ENCODE measurements at regions not wholly inside any gene's neighbourhood (a gene's known extent, or its start where the extent isn't known, plus 50 kb on each side); places are given as distances from the start of the nearest gene placed in this dataset.
"Not testable (repeated sequence)": the region's sequence is repeated elsewhere in the genome, so short reads cannot be mapped to it uniquely, and the experiment has no call there.

DNA sequence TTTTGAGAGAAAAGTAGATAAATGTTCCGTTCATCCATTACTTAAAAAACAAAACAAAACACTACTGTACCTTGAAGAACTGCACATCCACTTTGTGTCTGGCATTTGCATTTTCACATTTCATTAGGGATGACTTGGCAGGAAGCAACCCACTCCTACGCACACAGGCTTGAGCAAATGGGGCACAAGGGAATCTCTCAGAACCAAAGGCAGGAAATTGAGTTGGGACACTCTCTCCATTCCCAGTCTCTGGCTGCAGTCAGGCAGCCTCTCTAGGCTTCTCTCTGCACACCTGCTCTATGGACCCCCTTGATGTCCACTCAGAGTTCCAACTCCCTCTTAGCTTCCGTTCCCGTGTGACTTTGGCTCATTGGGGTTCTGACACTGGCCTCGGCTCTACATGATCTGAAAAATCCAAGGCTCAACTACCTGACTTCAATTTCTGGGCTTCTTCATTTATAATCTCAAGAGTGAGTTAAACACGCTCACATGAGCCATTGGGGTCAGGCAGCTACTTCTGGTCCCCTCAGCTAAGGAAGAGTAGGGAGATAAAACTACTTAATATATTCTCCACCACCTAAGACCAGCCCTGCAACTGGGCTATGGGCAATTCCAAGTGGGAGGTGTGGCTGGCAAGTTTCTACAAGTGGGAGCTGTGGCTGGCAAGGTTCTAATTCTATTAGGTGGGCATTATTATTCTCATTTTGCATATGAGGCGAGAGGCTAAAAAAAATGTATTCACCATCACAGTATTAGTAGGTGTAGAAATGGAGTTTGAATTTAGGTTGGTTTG lies 251.9 kb downstream of the SOD2 start:
- no peak for DNase-seq (ENCODE audit: low read depth)

DNA sequence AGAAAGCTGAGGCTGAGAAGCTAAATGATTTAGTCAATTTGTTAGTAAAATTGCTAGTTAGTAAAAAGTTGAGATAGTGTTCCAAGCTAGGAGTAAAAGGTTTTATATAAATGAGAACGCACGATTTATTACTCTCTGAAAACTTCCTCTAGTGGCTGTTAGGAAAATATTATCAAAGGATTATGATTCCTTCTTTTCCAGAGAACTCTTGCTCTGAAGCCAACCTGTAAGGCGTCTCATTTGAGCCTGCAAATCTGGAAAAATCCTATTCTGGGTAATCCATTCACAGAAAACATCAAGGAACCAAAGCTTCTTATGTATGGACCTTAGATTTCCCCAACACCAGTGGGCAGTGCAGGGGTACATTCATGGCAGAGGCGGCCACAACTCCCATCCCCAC lies 252.7 kb downstream of the SOD2 start:
- DNase-seq (ENCODE audit: low read depth): no peak

DNA sequence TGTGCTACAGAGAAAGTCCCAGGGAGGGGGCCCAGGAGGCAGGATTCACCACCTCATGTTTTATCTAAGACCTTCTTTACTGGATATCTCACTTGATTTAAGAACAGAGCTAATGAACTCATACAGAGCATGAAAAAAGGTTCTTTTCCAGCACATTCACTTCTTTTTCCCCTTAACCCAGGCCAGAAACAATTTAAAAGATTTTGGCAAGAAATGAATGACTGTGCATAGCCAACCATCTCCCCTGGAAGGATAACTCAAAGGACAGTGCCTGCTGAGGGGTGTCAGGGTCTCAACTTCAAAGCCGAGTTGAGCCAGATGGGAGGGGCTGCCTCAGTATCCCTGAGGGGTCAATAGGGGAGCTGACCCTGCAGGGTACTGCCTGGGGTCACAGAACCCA lies 253.4 kb downstream of the SOD2 start:
- DNase-seq (ENCODE audit: low read depth): no peak

DNA sequence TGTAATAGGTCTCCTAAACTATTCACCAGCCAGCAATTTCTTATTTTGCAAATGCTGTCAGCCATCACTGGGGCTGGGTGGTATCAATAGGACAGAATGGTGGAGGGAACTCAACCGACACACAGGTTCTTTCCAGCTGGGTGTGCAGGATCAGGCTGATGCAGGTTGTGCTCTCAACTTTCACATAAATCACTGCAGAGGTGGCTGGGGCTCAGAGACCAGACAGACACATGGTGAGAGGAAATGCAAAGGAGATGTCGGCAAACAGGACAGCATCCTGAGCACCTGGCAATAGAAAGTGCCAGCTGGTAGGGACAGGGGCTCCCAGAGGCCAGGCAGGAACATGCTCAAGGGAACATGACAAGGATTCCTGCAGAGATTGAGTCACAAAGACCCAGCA lies 254.9 kb downstream of the SOD2 start:
- no peak for DNase-seq (ENCODE audit: low read depth)

DNA sequence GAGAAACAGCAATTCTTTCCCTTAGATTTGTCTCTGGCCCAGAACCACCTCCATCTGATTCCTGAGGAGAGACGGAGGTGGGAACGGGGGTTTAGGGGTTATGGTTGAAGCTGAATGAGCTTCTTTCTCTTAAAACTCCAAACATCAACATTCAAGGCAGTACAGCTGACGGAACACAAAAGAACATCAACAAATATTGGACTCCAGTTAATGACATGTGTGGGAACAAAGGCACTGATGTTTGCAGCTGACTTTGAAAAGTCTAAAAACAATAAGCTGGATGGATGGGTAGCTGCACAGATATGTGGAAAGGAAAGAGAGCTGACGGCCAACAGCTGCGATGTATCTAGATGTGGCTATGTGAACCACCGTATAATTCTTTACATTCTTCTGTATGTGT lies 256.5 kb downstream of the SOD2 start:
- no peak for DNase-seq (ENCODE audit: low read depth)

DNA sequence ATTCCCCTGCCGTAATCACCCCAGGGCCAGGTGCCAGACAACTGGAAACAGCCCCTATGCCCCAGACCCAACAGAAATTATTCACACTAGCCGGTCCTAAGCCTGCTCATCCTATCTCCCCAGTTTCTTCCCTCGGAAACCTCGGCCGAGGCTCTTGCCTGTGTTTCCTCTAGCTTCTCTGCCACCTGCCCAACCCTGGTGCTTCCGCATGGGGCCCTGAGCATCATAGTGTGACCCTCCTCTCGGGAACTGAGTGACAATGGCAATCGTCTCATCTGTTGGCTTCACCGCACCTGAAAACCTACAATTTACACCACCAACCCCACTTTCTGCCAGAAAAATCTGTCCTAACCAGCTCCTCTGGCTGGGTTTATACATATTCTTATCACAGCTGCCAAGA lies 257.3 kb downstream of the SOD2 start:
- DNase-seq (ENCODE audit: low read depth): no peak

DNA sequence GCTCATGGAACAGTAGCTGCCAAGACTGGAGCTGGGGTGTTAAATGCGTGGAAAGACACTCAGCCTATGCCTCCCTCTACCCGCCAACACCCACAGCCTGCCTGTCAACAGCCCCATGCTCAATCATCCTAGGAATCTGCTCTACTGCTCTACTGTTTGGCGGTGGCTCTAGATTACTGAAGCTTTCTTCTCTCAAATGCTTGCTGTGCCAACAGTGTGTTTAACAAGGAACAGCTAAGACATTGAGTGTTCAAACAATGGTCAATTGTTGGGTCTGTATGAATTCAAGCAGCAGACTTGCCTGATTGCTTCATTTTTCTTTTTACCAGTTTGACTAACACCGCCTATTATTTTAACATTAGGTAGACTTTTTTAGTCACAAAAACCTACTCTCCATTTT lies 258.6 kb downstream of the SOD2 start:
- DNase-seq (ENCODE audit: low read depth): no peak

DNA sequence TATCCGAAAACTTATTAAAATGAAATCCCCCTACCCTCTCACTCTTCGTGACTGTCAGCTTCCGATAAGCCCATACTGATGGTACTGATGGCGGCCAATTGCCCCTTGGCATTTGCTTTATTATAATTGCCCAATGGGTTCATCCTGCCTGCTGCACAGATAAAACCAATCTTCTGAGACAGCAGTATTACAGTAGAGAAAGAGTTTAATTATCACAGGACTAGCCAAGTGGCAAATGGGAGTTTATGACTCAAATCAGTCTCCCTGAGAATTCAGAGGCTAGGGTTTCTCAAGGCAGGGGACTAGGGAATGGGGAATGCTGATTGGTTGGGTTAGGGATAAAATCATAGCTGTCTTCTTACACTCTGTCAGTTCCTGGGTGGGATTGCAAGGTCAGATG lies 259.5 kb downstream of the SOD2 start:
- DNase-seq (ENCODE audit: low read depth): no peak

DNA sequence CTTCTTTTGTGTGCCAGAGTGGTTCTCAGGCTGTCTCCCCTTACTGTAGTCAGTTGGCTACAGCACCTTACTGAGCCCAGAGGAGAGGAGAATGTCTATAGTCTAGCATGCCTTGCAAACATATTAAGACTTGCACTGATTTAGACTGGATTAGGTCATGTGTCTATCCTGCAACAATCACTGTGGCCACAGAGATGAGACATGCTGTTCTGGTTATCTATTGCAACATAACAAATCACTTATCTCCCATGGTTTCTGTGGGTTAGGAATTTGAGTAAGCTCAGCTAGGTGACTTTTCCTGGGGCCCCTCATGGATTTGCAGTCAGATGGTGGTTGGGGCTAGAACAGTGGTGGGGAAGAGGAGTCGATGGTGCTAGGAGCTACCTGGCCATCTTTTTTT lies 261.3 kb downstream of the SOD2 start:
- DNase-seq (ENCODE audit: low read depth): no peak

DNA sequence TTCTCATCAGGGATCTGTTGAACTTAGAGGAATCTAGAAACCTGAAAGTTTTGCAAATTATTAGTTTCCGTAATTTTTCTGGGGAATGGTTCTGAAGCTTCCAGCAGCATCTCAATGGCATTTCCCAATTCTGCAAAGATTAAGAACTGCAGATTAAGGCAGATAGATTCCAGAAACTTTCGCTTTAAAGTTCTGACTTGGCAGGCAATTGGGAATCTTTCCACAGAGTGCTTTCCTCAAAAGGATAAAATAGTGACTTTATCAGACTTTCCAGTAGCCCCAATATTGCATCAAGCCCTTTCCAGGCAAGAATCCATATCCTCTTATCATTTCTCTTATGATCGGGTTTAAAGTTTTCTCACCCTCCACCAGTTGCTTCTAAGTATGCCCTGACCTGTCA lies 261.1 kb downstream of the FNDC1 start:
- DNase-seq (ENCODE audit: low read depth): no peak

DNA sequence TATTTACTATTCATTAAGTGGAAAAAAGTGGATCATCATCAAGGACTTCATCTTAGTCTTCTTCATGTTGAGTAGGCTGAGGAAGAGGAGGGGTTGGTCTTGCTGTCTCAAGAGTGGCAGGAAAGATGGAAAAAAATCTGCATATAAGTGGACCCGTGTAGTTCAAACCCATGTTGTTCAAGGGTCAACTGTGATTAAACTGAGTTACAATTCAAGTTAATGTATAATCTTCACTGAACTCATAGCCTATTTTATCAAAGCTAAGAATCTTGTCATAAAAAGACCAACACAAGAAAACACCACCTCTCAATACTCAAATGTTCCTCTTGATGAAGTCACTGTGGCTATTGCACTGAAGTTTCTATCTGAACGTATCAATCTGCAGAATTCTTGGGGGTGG lies 260.2 kb downstream of the FNDC1 start:
- no peak for DNase-seq (ENCODE audit: low read depth)

DNA sequence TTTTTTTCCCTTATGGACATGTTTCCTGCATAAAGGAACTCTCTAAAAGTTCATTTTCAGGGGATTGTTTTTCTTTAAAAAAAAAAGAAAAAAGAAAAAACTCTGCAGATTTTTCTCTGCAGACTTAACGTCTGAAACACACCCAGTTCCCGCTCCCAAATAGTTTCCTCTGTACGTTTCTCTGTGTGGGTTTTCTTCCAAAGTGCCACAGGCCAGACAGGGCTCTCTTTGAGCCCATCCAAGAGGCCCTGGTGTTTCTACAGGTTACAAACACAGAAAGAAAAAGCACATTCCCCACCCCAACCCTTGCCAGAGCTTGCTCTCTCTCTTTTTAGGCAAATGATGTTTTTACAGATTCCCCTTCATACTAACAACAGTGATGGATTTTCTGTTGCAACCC lies 258.6 kb downstream of the FNDC1 start:
- no peak for DNase-seq (ENCODE audit: low read depth)

DNA sequence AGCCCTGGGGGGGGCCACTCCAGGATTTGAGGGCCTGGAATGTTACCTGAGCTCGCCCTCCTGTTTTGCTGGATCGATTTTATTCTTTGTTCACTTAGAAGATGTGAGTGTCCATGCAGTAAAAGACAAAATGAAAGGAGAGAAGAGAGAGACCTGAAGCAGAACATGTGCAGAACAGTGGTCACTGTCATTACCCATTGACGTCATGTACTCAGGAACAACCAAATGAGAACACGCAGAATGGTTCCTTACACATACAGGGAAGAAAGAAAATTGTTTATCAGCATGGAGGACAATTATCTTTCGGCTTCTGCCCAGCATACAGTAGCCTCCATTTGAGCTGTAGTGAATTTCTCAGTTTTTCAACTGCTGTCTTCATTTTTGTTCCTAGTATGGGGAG lies 258.1 kb downstream of the FNDC1 start:
- DNase-seq (ENCODE audit: low read depth): no peak

DNA sequence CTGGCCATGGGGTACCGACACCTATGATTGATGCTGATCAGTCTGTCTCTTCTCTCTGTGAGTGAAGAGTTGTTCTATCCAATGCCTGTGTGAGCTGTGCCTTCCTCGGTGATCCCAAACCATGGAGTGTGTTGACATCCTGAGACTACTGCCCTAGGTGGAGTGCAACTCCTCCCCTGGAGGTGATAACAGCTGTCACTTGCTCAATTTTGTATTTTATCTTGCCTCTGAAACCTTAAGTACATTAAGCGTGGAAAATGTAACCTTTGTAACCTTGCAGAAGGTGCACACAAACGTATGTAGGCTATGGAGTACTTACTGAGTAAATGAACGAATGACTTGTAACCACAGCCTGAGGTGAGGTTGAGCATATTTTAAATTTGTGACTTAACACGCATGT lies 256.2 kb downstream of the FNDC1 start:
- no peak for DNase-seq (ENCODE audit: low read depth)

DNA sequence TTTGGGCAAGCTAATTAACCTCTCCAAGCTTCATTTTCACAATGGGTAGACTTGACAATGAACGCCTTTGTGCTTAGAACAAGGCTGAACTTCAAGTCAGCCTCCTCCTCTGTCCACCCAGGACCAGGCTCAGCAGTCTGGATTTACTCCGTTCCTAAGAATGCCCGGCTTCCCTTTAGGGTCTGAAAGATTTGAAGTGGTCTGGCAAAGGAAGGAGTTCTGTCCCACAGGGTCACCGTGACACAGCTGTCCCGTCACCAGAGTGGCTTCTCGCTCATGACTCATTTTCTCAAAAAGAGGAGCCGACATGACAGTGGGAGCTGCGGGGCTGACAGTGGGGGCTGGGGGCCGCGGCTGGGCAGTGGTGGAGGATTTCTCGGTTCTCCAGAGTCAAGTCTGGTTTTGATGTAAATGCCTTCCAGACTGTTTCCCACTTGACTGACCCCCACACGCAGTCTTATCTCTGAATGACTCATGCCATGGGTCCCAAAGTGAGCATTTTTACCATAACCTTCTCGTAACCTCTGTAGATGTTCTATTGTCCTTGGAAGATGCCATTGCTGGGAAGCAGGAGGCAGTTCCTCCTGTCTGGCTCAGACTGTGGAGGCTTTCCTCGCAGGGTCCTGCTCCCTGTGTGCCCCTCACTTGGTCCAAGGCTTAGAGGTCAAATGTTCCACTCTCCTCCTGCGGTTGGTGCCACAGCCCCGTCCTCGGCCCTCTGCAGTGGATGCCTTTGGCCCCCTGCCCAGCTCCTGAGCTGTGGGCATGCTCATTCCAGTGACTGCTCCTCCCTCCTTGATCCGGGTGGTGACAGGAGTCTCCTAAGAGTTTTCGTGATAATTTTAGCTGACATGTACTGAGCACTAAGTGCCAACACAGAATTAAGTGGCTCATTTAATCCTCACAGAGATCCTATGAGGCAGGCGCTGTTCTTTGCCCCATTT lies 253.1 kb downstream of the FNDC1 start:
- DNase-seq (ENCODE audit: low read depth): no peak

DNA sequence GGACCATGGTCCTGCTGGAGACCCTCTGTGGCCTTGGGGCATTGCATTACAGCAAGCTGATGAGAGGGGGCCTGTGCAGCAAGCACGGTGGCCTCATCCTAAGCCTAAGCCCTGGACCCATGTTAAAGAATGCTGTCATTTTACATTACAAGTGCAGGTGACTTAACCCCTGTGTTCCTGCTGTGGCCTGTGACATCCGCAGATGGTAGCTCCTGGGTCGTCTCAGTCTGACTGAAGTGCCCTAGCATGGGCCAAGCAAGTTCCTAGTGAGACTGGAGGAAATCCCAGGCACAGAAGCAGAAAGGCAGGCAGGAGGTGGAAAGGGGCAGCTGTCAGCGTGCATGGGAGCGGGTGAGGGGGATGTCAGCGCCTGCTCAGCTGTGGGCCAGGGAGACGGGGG lies 252.4 kb downstream of the FNDC1 start:
- no peak for DNase-seq (ENCODE audit: low read depth)

DNA sequence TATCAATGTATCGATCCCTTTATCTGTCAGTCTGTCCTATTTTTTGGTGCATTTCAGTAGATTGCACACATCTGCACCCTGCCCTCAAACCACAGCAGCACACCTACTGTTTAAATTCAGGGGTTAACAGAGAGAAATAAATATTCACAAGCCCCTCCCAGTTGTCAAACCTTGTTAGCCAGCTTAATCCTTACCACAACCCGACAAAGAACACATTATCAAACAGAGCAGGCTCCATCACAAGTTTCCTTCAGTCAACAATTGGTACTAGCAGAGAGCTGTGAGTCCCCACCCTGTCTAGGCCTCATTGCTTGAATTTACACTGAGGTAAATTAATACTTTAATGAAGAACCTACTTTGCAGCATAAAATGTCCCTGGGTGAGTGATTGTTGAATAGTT lies 249.8 kb downstream of the FNDC1 start:
- no peak for DNase-seq (ENCODE audit: low read depth)

DNA sequence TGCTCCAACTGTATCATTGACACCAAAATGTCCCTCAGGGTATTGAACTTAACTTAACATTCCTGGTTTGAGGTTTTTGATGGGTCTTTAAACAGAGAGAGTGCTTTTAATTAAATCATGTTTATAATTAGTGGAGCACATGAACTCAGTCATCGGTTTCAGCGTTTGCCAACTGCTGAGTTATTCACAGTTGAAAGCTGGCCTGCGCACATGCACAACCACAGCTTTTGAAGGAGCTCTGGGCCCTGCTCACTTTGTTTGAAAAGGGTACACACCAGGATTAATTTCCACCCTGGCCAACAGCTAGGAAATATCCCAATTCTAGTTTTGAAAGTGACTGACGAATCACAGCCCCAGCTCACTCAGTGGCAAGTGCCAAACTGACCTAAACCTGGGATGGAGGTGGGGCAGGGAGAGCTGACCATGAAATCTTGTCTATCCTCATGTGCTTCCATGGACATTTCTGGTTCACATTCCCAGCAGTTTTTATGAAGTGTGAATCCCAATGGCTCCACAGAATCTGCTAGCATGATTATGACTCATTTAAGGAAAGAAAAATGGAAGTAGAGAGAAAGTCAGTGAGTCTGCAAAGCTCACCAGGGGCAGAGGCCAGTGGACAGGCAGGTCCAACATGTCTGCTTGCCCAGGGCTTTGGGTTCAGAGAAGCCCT lies 247.8 kb downstream of the FNDC1 start:
- no peak for DNase-seq (ENCODE audit: low read depth)

DNA sequence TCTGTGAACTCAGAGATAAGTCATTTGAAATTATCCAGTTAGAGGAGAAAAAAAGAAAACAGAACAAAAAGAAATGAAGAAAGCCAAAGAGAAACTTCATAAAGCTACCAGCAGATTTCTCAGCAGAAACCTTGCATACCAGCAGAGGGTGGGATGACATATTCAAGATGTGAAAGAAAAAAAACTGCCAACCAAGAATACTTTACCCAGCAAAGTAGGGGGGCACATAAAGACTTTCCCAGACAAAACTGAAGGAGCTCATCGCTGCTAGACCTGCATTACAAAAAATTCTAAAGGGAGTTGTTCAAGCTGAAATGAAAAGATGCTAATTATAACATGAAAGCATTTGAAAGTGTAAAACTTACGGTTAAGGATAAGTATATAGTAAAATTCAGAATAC lies 246.3 kb downstream of the FNDC1 start:
- DNase-seq (ENCODE audit: low read depth): no peak

DNA sequence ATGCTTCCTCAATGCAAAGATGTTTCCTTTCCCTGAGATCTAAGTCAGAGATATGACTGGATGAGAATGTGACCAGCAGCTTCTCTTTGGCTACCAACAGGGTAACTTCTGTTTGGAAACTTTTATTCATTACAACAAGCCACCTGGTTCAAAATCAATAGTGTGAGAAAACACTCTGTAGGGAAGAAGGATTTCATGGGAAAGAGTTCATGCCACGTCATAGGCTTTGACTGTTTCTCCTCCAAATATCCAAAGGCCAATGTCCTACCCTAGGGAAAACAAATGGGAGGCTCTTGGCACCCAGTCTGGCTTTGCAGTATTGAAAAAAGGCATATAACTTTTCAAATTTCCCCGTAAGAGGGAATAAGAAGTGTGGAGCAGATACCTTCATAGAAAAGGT lies 245.5 kb downstream of the FNDC1 start:
- no peak for DNase-seq (ENCODE audit: low read depth)

DNA sequence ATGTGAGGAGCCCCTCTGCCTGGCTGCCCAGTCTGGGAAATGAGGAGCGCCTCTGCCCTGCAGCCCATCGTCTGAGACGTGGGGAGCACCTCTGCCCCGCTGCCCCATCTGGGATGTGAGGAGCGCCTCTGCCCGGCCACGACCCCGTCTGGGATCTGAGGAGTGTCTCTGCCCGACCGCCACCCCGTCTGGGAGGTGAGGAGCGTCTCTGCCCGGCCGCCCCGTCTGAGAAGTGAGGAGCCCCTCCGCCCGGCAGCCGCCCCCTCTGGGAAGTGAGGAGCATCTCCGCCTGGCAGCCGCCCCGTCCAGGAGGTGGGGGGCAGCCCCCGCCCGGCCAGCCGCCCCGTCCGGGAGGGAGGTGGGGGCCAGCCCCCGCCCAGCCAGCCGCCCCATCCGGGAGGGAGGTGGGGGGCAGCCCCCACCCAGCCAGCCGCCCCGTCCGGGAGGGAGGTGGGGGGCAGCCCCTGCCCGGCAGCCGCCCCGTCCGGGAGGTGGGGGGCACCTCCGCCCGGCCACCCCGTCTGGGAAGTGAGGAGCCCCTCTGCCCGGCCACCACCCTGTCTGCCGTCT lies 238.1 kb downstream of the FNDC1 start:
- DNase-seq (ENCODE audit: low read depth): not testable (repeated sequence)

DNA sequence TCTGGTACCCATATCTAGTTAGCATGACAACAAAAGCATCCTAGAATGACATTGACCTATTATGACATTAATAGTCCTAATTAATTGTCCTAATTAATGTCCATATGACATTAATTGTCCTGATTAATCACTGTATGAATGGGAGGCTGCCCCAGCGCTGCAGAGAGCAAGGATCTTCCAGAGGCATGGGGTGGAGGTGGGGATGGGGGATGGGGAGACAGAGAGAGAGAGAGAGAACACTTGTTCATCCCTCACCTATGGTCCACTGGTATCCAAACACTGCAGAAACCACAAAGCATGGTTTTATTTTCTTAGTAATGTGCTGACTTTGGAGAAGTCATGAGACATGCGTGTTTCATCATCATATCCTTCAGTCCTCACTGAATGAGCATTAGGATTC lies 235.1 kb downstream of the FNDC1 start:
- no peak for DNase-seq (ENCODE audit: low read depth)

DNA sequence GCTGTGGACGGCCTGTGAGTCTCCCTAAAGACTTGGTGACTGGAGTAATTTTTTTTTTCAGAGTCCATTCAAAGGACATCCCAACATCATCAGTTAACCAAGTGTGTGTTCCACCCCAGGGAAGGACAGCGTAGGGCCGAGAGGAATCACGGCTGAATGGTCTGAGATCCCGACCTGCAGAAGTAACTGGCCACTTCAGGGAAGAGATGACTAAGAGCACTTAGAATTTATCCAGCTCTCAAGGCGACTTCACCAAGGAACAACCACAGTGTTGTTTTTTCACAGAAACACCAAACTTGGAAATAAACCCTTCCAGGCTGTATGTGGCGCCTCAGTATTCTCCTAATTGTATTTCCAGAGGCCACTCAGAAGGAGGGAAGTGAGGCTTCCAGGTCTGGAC lies 231.6 kb downstream of the FNDC1 start:
- DNase-seq (ENCODE audit: low read depth): no peak
